ENCODE measurements at regions not wholly inside any gene's neighbourhood (a gene's known extent, or its start where the extent isn't known, plus 50 kb on each side); places are given as distances from the start of the nearest gene placed in this dataset.

- ChIA-PET CTCF (no interaction called here), POLR2A (no interaction called here)
- no peak overlapping the region for H3K4me3 ChIP-seq (ENCODE audit: low read depth in 2 of 2, low read length in 2 of 2)
- no peaks in the 10 kb centered on the region for H3K9me3 ChIP-seq (ENCODE audit: control insufficient read depth, insufficient read depth, low read depth, low read length)
- DNase-seq (ENCODE audit: low read depth, low spot score): no peak
- ATAC-seq: no peak
- BruUV-seq (replicated peaks): no TSS peak
- no peaks in the 10 kb centered on the region for H3K4me1 ChIP-seq (ENCODE audit: control insufficient read depth, insufficient read depth, low read length)
- intact Hi-C loops (cut with micrococcal nuclease; ENCODE audit: unreplicated experiment): no loop called here
- H3K36me3 ChIP-seq (ENCODE audit: control insufficient read depth, insufficient read depth, low read length): no peaks in the 10 kb centered on the region; the same call in 1 of the 2 replicates
- no peaks in the 10 kb centered on the region for H3K27me3 ChIP-seq (ENCODE audit: control insufficient read depth, insufficient read depth, low read length)
- TF ChIP-seq, protein P1, sequence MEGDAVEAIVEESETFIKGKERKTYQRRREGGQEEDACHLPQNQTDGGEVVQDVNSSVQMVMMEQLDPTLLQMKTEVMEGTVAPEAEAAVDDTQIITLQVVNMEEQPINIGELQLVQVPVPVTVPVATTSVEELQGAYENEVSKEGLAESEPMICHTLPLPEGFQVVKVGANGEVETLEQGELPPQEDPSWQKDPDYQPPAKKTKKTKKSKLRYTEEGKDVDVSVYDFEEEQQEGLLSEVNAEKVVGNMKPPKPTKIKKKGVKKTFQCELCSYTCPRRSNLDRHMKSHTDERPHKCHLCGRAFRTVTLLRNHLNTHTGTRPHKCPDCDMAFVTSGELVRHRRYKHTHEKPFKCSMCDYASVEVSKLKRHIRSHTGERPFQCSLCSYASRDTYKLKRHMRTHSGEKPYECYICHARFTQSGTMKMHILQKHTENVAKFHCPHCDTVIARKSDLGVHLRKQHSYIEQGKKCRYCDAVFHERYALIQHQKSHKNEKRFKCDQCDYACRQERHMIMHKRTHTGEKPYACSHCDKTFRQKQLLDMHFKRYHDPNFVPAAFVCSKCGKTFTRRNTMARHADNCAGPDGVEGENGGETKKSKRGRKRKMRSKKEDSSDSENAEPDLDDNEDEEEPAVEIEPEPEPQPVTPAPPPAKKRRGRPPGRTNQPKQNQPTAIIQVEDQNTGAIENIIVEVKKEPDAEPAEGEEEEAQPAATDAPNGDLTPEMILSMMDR (IDR thresholded peaks at IDR 0.05): no peak
- TF ChIP-seq, protein P2, sequence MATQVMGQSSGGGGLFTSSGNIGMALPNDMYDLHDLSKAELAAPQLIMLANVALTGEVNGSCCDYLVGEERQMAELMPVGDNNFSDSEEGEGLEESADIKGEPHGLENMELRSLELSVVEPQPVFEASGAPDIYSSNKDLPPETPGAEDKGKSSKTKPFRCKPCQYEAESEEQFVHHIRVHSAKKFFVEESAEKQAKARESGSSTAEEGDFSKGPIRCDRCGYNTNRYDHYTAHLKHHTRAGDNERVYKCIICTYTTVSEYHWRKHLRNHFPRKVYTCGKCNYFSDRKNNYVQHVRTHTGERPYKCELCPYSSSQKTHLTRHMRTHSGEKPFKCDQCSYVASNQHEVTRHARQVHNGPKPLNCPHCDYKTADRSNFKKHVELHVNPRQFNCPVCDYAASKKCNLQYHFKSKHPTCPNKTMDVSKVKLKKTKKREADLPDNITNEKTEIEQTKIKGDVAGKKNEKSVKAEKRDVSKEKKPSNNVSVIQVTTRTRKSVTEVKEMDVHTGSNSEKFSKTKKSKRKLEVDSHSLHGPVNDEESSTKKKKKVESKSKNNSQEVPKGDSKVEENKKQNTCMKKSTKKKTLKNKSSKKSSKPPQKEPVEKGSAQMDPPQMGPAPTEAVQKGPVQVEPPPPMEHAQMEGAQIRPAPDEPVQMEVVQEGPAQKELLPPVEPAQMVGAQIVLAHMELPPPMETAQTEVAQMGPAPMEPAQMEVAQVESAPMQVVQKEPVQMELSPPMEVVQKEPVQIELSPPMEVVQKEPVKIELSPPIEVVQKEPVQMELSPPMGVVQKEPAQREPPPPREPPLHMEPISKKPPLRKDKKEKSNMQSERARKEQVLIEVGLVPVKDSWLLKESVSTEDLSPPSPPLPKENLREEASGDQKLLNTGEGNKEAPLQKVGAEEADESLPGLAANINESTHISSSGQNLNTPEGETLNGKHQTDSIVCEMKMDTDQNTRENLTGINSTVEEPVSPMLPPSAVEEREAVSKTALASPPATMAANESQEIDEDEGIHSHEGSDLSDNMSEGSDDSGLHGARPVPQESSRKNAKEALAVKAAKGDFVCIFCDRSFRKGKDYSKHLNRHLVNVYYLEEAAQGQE (IDR thresholded peaks at IDR 0.05; ENCODE audit: insufficient read depth in 1 of 2, low read depth in 2 of 2, low read length in 1 of 2): no peak
- TF ChIP-seq POLR2AphosphoS5 (IDR thresholded peaks at IDR 0.05; ENCODE audit: low read depth, low read length): no peak
- no peak for TF ChIP-seq TCF7L2 (IDR thresholded peaks at IDR 0.05; ENCODE audit: low read depth, low read length)
- TF ChIP-seq SIN3A (IDR thresholded peaks at IDR 0.05; ENCODE audit: borderline replicate concordance, insufficient read depth, low read depth, low read length): no peak
- in situ Hi-C loops (cut with HindIII; ENCODE audit: low pct_unique_long_range_greater_than_20kb, low sequenced_read_pairs): no loop called here
- no peak overlapping the region for H3K27ac ChIP-seq (ENCODE audit: low read length)
Measured at GRCh38 chr3:30522476-30522875, 83.9 kb upstream of the TGFBR2 start.

- CTCF ChIA-PET: no interaction called here
- no TSS peak for BruUV-seq (replicated peaks)
- Histone ChIP-seq H3K27ac (ENCODE audit: low read length) (no peak overlapping the region), H3K36me3 (ENCODE audit: control insufficient read depth, insufficient read depth, low read length) (no peaks in the 10 kb centered on the region; the same call in 1 of the 2 replicates), H3K4me3 (ENCODE audit: low read depth in 2 of 2, low read length in 2 of 2) (no peak overlapping the region), H3K27me3 (ENCODE audit: control insufficient read depth, insufficient read depth, low read length) (no peaks in the 10 kb centered on the region), H3K4me1 (ENCODE audit: control insufficient read depth, insufficient read depth, low read length) (no peaks in the 10 kb centered on the region), H3K9me3 (ENCODE audit: control insufficient read depth, insufficient read depth, low read depth, low read length) (no peaks in the 10 kb centered on the region)
- in situ Hi-C loops (cut with HindIII; ENCODE audit: low pct_unique_long_range_greater_than_20kb, low sequenced_read_pairs) (no loop called here), intact Hi-C loops (cut with micrococcal nuclease; ENCODE audit: unreplicated experiment) (no loop called here)
- no peak for TF ChIP-seq TCF7L2 (IDR thresholded peaks at IDR 0.05; ENCODE audit: low read depth, low read length)
- TF ChIP-seq, protein P2 (IDR thresholded peaks at IDR 0.05; ENCODE audit: insufficient read depth in 1 of 2, low read depth in 2 of 2, low read length in 1 of 2): no peak
- TF ChIP-seq SIN3A (IDR thresholded peaks at IDR 0.05; ENCODE audit: borderline replicate concordance, insufficient read depth, low read depth, low read length): no peak
- TF ChIP-seq POLR2AphosphoS5 (IDR thresholded peaks at IDR 0.05; ENCODE audit: low read depth, low read length): no peak
- TF ChIP-seq, protein P1 (IDR thresholded peaks at IDR 0.05): no peak
- ATAC-seq (no peak), DNase-seq (ENCODE audit: low read depth, low spot score) (no peak)
- POLR2A ChIA-PET: no interaction called here
Measured at GRCh38 chr3:30523366-30523765, 83.0 kb upstream of the TGFBR2 start.

All from Panc1 (cell line).